T-cell (primary cell): ENCODE measurements at regions not wholly inside any gene's neighbourhood (a gene's known extent, or its start where the extent isn't known, plus 50 kb on each side); places are given as distances from the start of the nearest gene placed in this dataset.

ENCODE experiments used
- ATAC-seq, 4 experiments: fragments of 200-7000 bp in 3 of 4; fragments of 150-1000 bp in 1 of 4; cut with Tn5 transposase; replicated peaks in 1 of 4; 1 replicate in 3 of 4; 2 replicates in 1 of 4; pipeline ENCODE4 v1.10.0; 2021; ENCODE audit warnings: moderate library complexity in 3 of 4, mild to moderate bottlenecking in 2 of 4, moderate number of reproducible peaks in 1 of 4
- CTCF ChIA-PET, 2 donors: fragments of 300-600 bp; sonication (Branson Sonifier 250); formaldehyde crosslinking; loops; one replicate each; lab custom pipeline; 2022; ENCODE audit warnings: antibody characterized with exemption in 2 of 2; lab: Charles Lee
- POLR2A ChIA-PET, 2 donors: fragments of 300-600 bp; sonication (Branson Sonifier 250); formaldehyde crosslinking; loops; one replicate each; lab custom pipeline; 2022; ENCODE audit warnings: antibody characterized with exemption in 2 of 2; lab: Charles Lee
- DNase-seq, 35 experiments: peaks; one replicate each; pipeline versions ENCODE4 v3.0.0 to v3.0.0-alpha.2; 2013 to 2023
- H3K27ac ChIP-seq: one replicate; pipeline ENCODE4 v1.5.1; 2013; ENCODE audit warnings: low read length
- H3K27me3 ChIP-seq, 2 experiments: replicated peaks in 1 of 2; 1 replicate in 1 of 2; 2 replicates in 1 of 2; pipeline versions ENCODE4 v1.6.1 to v1.7.0; 2013; ENCODE audit warnings: low read length in 1 of 2, mixed read lengths in 1 of 2; ENCODE audit not compliant: control insufficient read depth in 2 of 2, insufficient read depth in 2 of 2; ENCODE audit errors: extremely low read depth in 1 of 2
- H3K36me3 ChIP-seq, 2 donors: 1 replicate in 1 of 2; 2 replicates in 1 of 2; pipeline versions ENCODE4 v1.6.1 to v1.7.0; 2013; ENCODE audit warnings: low read length in 1 of 2; ENCODE audit not compliant: control insufficient read depth in 2 of 2, insufficient read depth in 1 of 2; ENCODE audit errors: extremely low read depth in 1 of 2
- H3K4me1 ChIP-seq, 2 experiments: 1 replicate in 1 of 2; 2 replicates in 1 of 2; pipeline versions ENCODE4 v1.6.1 to v1.7.0; 2013; ENCODE audit warnings: low read length in 2 of 2, mixed read lengths in 1 of 2; ENCODE audit not compliant: insufficient read depth in 2 of 2, control insufficient read depth in 1 of 2; ENCODE audit errors: extremely low read depth in 1 of 2
- H3K4me3 ChIP-seq, 2 donors: 1 replicate in 1 of 2; 2 replicates in 1 of 2; pipeline versions ENCODE4 v1.5.1 to v1.7.0; 2013; ENCODE audit warnings: mild to moderate bottlenecking in 2 of 2, low read length in 1 of 2, moderate library complexity in 1 of 2; ENCODE audit not compliant: control insufficient read depth in 1 of 2; ENCODE audit errors: extremely low read depth in 1 of 2
- H3K9me3 ChIP-seq: 2 replicates; pipeline ENCODE4 v1.7.0; 2013
- H3K27ac Mint-ChIP-seq, 2 donors: one replicate each; pipeline ENCODE4 v1.8.0; 2020 to 2021; ENCODE audit warnings: mild to moderate bottlenecking in 2 of 2, mixed read lengths in 2 of 2
- H3K27me3 Mint-ChIP-seq, 2 donors: one replicate each; pipeline ENCODE4 v1.8.0; 2021 to 2022; ENCODE audit warnings: mixed read lengths in 2 of 2
- H3K36me3 Mint-ChIP-seq: one replicate; pipeline ENCODE4 v1.8.0; 2021; ENCODE audit warnings: mixed read lengths
- H3K4me1 Mint-ChIP-seq, 3 donors: one replicate each; pipeline ENCODE4 v1.8.0; 2020 to 2022; ENCODE audit warnings: mixed read lengths in 3 of 3, mild to moderate bottlenecking in 1 of 3
- H3K4me3 Mint-ChIP-seq, 3 donors: one replicate each; pipeline ENCODE4 v1.8.0; 2020 to 2022; ENCODE audit warnings: mild to moderate bottlenecking in 3 of 3, mixed read lengths in 3 of 3, moderate library complexity in 3 of 3
- H3K9me3 Mint-ChIP-seq, 3 donors: one replicate each; pipeline ENCODE4 v1.8.0; 2020 to 2022; ENCODE audit warnings: mixed read lengths in 3 of 3
- WGBS: methylation state at CpG from one replicate; pipeline ENCODE4 v1.1.5; 2013; ENCODE audit warnings: missing lambda C conversion rate; ENCODE audit not compliant: insufficient coverage; 5-methylcytosine and 5-hydroxymethylcytosine counted together

GRCh38 chr1:57489358-57490036 is 65.6 kb upstream of the DAB1 start:
- H3K27ac ChIP-seq, result no peak overlapping the region
- H3K36me3 ChIP-seq, result no peaks in the 10 kb centered on the region
- H3K4me1 Mint-ChIP-seq, result no peaks in the 10 kb centered on the region
- 78% methylated on average over 1 of the region's 5 CpGs for WGBS
- H3K4me3 ChIP-seq, result no peak overlapping the region
- H3K36me3 Mint-ChIP-seq, result no peaks in the 10 kb centered on the region
- DNase-seq (no peak), ATAC-seq (no peak)
- H3K9me3 ChIP-seq, result no peaks in the 10 kb centered on the region
- peaks cover 0 to 3% of the 10 kb centered on the region in 2 donors for H3K27me3 Mint-ChIP-seq
- no peaks in the 10 kb centered on the region for H3K4me1 ChIP-seq
- no peaks in the 10 kb centered on the region for H3K27me3 ChIP-seq
- ChIA-PET POLR2A (no interaction called here), CTCF (interaction anchor here in 1 of 2 donors (0.6 kb wide), 1 partner anchor 115 kb away, joined by 3 read pairs; no protein-coding TSS in a partner anchor)
- no peak overlapping the region for H3K27ac Mint-ChIP-seq
- H3K9me3 Mint-ChIP-seq, result peaks cover 0 to 4% (median 0%) of the 10 kb centered on the region in 3 donors
- H3K4me3 Mint-ChIP-seq, result no peak overlapping the region

- ATAC-seq, result no peak
- Mint-ChIP-seq H3K36me3 (no peaks in the 10 kb centered on the region), H3K27ac (no peak overlapping the region), H3K9me3 (no peaks in the 10 kb centered on the region), H3K4me1 (no peaks in the 10 kb centered on the region), H3K27me3 (peaks cover 0 to 3% of the 10 kb centered on the region in 2 donors), H3K4me3 (no peak overlapping the region)
- ChIA-PET POLR2A (no interaction called here), CTCF (no interaction called here)
- H3K36me3 ChIP-seq, result no peaks in the 10 kb centered on the region
- H3K27ac ChIP-seq, result no peak overlapping the region
- H3K9me3 ChIP-seq, result no peaks in the 10 kb centered on the region
- no peak overlapping the region for H3K4me3 ChIP-seq
- no peak for DNase-seq
- no peaks in the 10 kb centered on the region for H3K27me3 ChIP-seq
- H3K4me1 ChIP-seq, result no peaks in the 10 kb centered on the region
- 75% methylated on average over 2 of the region's 4 CpGs for WGBS
Measured at GRCh38 chr1:57485643-57486042, 61.8 kb upstream of the DAB1 start.

- no peak overlapping the region for H3K27ac Mint-ChIP-seq
- Histone ChIP-seq H3K27ac (no peak overlapping the region), H3K27me3 (no peaks in the 10 kb centered on the region), H3K4me1 (no peaks in the 10 kb centered on the region), H3K4me3 (no peak overlapping the region), H3K9me3 (no peaks in the 10 kb centered on the region), H3K36me3 (no peaks in the 10 kb centered on the region)
- H3K9me3 Mint-ChIP-seq, result no peaks in the 10 kb centered on the region
- no peaks in the 10 kb centered on the region for H3K36me3 Mint-ChIP-seq
- H3K4me3 Mint-ChIP-seq, result no peak overlapping the region
- no peaks in the 10 kb centered on the region for H3K4me1 Mint-ChIP-seq
- POLR2A ChIA-PET, result no interaction called here
- no peak for DNase-seq
- no peak for ATAC-seq
- CTCF ChIA-PET, result no interaction called here
- peaks cover 0 to 3% of the 10 kb centered on the region in 2 donors for H3K27me3 Mint-ChIP-seq
- WGBS, result 83% methylated on average over 1 of the region's 1 CpG
Measured at GRCh38 chr1:57483954-57484353, 60.1 kb upstream of the DAB1 start.

DNA sequence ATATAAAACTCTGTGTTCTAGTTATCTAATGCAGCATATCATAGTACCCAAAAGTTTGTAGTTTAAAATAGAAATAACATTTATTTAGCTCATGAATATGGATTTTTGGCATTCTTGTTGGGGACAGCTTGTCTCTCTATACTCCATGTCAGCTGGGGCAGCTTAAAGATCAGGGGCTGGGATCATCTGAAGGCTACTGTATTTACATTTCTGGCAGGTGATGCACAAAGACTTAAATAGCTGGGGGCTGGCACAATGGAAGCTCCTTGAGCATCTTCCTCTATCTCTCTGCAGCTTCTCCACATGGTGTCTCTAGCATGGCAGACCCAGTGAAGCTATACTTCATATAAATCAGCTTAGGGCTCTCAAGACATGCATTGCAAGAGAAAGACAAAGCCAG is 55.6 kb upstream of the DAB1 start:
- no peaks in the 10 kb centered on the region for H3K27me3 Mint-ChIP-seq
- H3K4me3 Mint-ChIP-seq, result no peak overlapping the region
- Histone ChIP-seq H3K4me1 (no peaks in the 10 kb centered on the region), H3K9me3 (no peaks in the 10 kb centered on the region), H3K36me3 (no peaks in the 10 kb centered on the region), H3K4me3 (no peak overlapping the region), H3K27me3 (no peaks in the 10 kb centered on the region), H3K27ac (no peak overlapping the region)
- no peaks in the 10 kb centered on the region for H3K4me1 Mint-ChIP-seq
- ChIA-PET CTCF (interaction anchor here in 1 of 2 donors (0.6 kb wide), 1 partner anchor 14 kb away, joined by 3 read pairs; no protein-coding TSS in a partner anchor), POLR2A (interaction anchor here in 1 of 2 donors (0.7 kb wide), 1 partner anchor 1153 kb away, joined by 3 read pairs; no protein-coding TSS in a partner anchor)
- H3K27ac Mint-ChIP-seq, result no peak overlapping the region
- DNase-seq (no peak), ATAC-seq (no peak)
- no peaks in the 10 kb centered on the region for H3K9me3 Mint-ChIP-seq
- no peaks in the 10 kb centered on the region for H3K36me3 Mint-ChIP-seq

DNA sequence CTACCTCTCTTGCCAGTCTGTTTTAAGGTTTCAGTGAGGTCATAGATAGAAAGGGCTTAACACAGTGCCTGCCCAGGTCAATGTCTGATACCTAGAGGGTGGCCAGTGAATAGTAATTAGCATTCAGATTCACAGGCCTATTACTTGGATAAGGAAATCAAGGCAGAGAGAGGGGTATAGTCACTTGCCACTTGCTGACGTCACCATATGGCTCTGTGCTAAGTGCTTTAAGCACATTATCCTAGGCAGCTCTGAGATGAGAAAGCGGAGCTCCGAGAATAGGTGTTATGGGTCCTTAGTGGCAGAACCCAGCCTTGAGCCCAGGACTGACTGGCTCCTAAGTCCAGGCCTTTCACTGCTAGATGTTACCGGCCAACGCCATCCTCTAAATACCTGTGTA is 51.5 kb upstream of the DAB1 start:
- Histone ChIP-seq H3K36me3 (no peaks in the 10 kb centered on the region), H3K9me3 (no peaks in the 10 kb centered on the region), H3K27ac (no peak overlapping the region), H3K4me1 (no peaks in the 10 kb centered on the region), H3K4me3 (no peak overlapping the region), H3K27me3 (no peaks in the 10 kb centered on the region)
- H3K4me3 Mint-ChIP-seq, result no peak overlapping the region
- 86% methylated on average over 3 of the region's 5 CpGs for WGBS
- ATAC-seq (no peak), DNase-seq (no peak)
- ChIA-PET POLR2A (no interaction called here), CTCF (no interaction called here)
- no peaks in the 10 kb centered on the region for H3K9me3 Mint-ChIP-seq
- no peaks in the 10 kb centered on the region for H3K36me3 Mint-ChIP-seq
- H3K27me3 Mint-ChIP-seq, result no peaks in the 10 kb centered on the region
- H3K4me1 Mint-ChIP-seq, result no peaks in the 10 kb centered on the region
- no peak overlapping the region for H3K27ac Mint-ChIP-seq

- Histone ChIP-seq H3K36me3 (no peaks in the 10 kb centered on the region), H3K9me3 (no peaks in the 10 kb centered on the region), H3K27me3 (no peaks in the 10 kb centered on the region), H3K4me3 (no peak overlapping the region), H3K27ac (no peak overlapping the region), H3K4me1 (no peaks in the 10 kb centered on the region)
- no peaks in the 10 kb centered on the region for H3K9me3 Mint-ChIP-seq
- no peak overlapping the region for H3K27ac Mint-ChIP-seq
- WGBS, result no CpG with 5 or more reads among the region's 4 CpGs
- no peaks in the 10 kb centered on the region for H3K36me3 Mint-ChIP-seq
- no peaks in the 10 kb centered on the region for H3K27me3 Mint-ChIP-seq
- POLR2A ChIA-PET, result no interaction called here
- CTCF ChIA-PET, result no interaction called here
- no peaks in the 10 kb centered on the region for H3K4me1 Mint-ChIP-seq
- H3K4me3 Mint-ChIP-seq, result no peak overlapping the region
- ATAC-seq, result no peak
- DNase-seq, result no peak
Measured at GRCh38 chr1:57474137-57474750, 50.4 kb upstream of the DAB1 start.
